A549 (cell line): ENCODE measurements at regions not wholly inside any gene's neighbourhood (a gene's known extent, or its start where the extent isn't known, plus 50 kb on each side); places are given as distances from the start of the nearest gene placed in this dataset.
"Not testable (repeated sequence)": the region's sequence is repeated elsewhere in the genome, so short reads cannot be mapped to it uniquely, and the experiment has no call there.

Experiments
- ATAC-seq, 2 experiments: fragments of 200-7000 bp in 1 of 2; fragments of >200 bp in 1 of 2; cut with Nextera tagmentation in 1 of 2; cut with Tn5 transposase in 1 of 2; 3 replicates each; pipeline versions ENCODE4 v1.8.0 to v1.9.1; 2018 to 2020; ENCODE audit warnings: mild to moderate bottlenecking in 1 of 2, moderate library complexity in 1 of 2
- CTCF ChIA-PET: fragments of 300-600 bp; sonication (Branson Sonifier 250); formaldehyde crosslinking; extraction: SDS; loops from one replicate; lab custom pipeline; 2021; ENCODE audit warnings: antibody characterized with exemption, inconsistent platforms; lab: Yijun Ruan, JAX
- POLR2A ChIA-PET: fragments of 350-600 bp; formaldehyde crosslinking; extraction: SDS; loops from one replicate; lab custom pipeline; 2021; ENCODE audit warnings: antibody characterized with exemption, inconsistent platforms; lab: Yijun Ruan, JAX
- DNase-seq, 2 experiments: peaks; one replicate each; pipeline versions ENCODE4 v3.0.0 to v3.0.0-alpha.2; 2011 to 2016; ENCODE audit warnings: low read depth in 1 of 2, low spot score in 1 of 2
- FAIRE-seq: peaks from 2 replicates; lab custom pipeline; 2011; peaks lifted over from hg19 to GRCh38; lab: Jason Lieb, UNC
- H3K27ac ChIP-seq, 2 experiments: fragments of >200 bp; sonication (Bioruptor Twin); formaldehyde crosslinking; 3 replicates each; pipeline ENCODE4 v1.5.1; 2016 to 2017
- H3K4me1 ChIP-seq: fragments of >200 bp; sonication (Bioruptor Twin); formaldehyde crosslinking; 3 replicates; pipeline ENCODE4 v1.6.1; 2016
- H3K4me2 ChIP-seq: fragments of >200 bp; sonication (Bioruptor Twin); formaldehyde crosslinking; 3 replicates; pipeline ENCODE4 v1.6.1; 2016
- H3K4me3 ChIP-seq: fragments of >200 bp; sonication (Bioruptor Twin); formaldehyde crosslinking; 3 replicates; pipeline ENCODE4 v1.5.1; 2016
- H3K9me3 ChIP-seq: fragments of >200 bp; sonication (Bioruptor Twin); formaldehyde crosslinking; 3 replicates; pipeline ENCODE4 v1.6.1; 2016
- CBX2 ChIP-seq: fragments of 200-600 bp; sonication (generic); IDR thresholded peaks from 2 replicates; pipeline ENCODE4 v1.6.1; 2016; ENCODE audit warnings: low read depth, mild to moderate bottlenecking, borderline replicate concordance
- CBX8 ChIP-seq: fragments of 200-600 bp; sonication (generic); IDR thresholded peaks from 2 replicates; pipeline ENCODE4 v1.6.1; 2016
- CHD2 ChIP-seq: fragments of 150-350 bp; IDR thresholded peaks from 2 replicates; pipeline ENCODE4 v1.6.1; 2014; ENCODE audit warnings: low read length; ENCODE audit not compliant: partially characterized antibody
- CHD4 ChIP-seq: fragments of 200-600 bp; sonication (generic); IDR thresholded peaks from 2 replicates; pipeline ENCODE4 v1.6.1; 2016; ENCODE audit warnings: antibody characterized with exemption, mild to moderate bottlenecking, borderline replicate concordance
- EHMT2 ChIP-seq: fragments of 200-600 bp; sonication (generic); IDR thresholded peaks from 2 replicates; pipeline ENCODE4 v1.6.1; 2016; ENCODE audit warnings: antibody characterized with exemption, low read depth, mild to moderate bottlenecking, moderate library complexity
- FOSL2 ChIP-seq, 2 experiments: fragments of 450-650 bp in 1 of 2; fragments of >200 bp in 1 of 2; sonication (Bioruptor Twin) in 1 of 2; formaldehyde crosslinking; IDR thresholded peaks; 2 replicates each; pipeline versions ENCODE4 v1.5.0 to v1.6.1; 2016 to 2020; ENCODE audit warnings: mild to moderate bottlenecking in 1 of 2, moderate library complexity in 1 of 2
- FOXS1 ChIP-seq: fragments of 250-450 bp; sonication (Bioruptor Pico); IDR thresholded peaks from 2 replicates; pipeline ENCODE4 v1.5.0; 2020; ENCODE audit warnings: mild to moderate bottlenecking, moderate library complexity
- HEYL ChIP-seq: fragments of 250-450 bp; sonication (Bioruptor Pico); IDR thresholded peaks from 2 replicates; pipeline ENCODE4 v1.8.0; 2021; ENCODE audit warnings: mild to moderate bottlenecking, moderate library complexity
- HOXA7 ChIP-seq: fragments of 250-450 bp; sonication (Bioruptor Pico); IDR thresholded peaks from 2 replicates; pipeline ENCODE4 v1.5.0; 2020; ENCODE audit warnings: mild to moderate bottlenecking, moderate library complexity
- JUN ChIP-seq, 2 experiments: fragments of >200 bp; sonication (Bioruptor Twin); formaldehyde crosslinking; IDR thresholded peaks; 2 replicates in 1 of 2; 3 replicates in 1 of 2; pipeline ENCODE4 v1.6.1; 2016 to 2017
- NPAS2 ChIP-seq: fragments of 250-450 bp; sonication (Bioruptor Pico); IDR thresholded peaks from 2 replicates; pipeline ENCODE4 v1.8.0; 2022; ENCODE audit warnings: mild to moderate bottlenecking, moderate library complexity, borderline replicate concordance
- RARB ChIP-seq: fragments of 250-450 bp; sonication (Bioruptor Pico); IDR thresholded peaks from 2 replicates; pipeline ENCODE4 v1.8.0; 2021; ENCODE audit warnings: mild to moderate bottlenecking, moderate library complexity
- TP53 ChIP-seq: fragments of 250-450 bp; sonication (Bioruptor Pico); IDR thresholded peaks from 2 replicates; pipeline ENCODE4 v1.5.0; 2021; ENCODE audit warnings: mild to moderate bottlenecking, moderate library complexity
- WGBS: methylation state at CpG from one replicate; pipeline ENCODE4 v1.1.6; 2017; ENCODE audit errors: missing lambda C conversion rate; 5-methylcytosine and 5-hydroxymethylcytosine counted together
- TF ChIP-seq, protein P1 (sequence below): fragments of 250-450 bp; sonication (Bioruptor Pico); IDR thresholded peaks from 2 replicates; pipeline ENCODE4 v1.5.0; 2021; ENCODE audit warnings: mild to moderate bottlenecking, moderate library complexity, borderline replicate concordance
- TF ChIP-seq, protein P2 (sequence below): fragments of >200 bp; sonication (Bioruptor Twin); formaldehyde crosslinking; IDR thresholded peaks from 3 replicates; pipeline ENCODE4 v1.5.1; 2016
- TF ChIP-seq, protein P3 (sequence below): fragments of 150-350 bp; IDR thresholded peaks from 2 replicates; pipeline ENCODE4 v1.6.1; 2014; ENCODE audit warnings: low read depth, mild to moderate bottlenecking, low read length

DNA sequence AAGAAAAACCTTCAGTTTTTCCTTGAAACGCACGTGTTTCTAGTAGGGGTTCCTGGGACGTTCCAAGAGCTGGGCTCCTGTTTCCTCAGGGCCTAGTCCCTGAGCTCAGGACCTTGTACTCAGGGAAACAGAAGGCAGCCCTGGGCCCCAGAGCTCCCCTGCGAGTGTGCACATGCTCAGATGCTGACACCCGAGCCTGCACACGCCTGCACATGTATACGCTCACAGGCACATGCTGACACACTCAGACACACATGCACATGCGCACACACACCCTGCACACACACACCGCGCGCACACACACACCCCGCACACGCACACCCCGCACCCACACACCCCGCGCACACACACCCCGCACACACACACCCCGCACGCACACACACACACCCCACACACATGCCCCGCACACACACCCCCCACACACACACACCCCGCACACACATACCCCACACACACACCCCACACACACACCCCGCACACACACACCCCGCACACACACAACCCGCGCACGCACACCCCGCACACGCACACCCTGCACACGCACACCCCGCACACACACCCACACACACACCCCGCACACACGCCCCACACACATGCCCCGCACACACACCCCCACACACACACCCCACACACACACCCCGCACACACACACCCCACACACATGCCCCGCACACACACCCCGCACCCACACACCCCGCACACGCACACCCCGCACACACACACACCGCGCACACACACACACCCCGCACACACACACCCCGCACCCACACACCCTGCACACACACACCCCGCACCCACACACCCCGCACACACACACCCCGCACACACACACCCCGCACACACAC is 52.2 kb downstream of the CALML3 start:
- TF ChIP-seq JUN (IDR thresholded peaks at IDR 0.05), result no peak
- TF ChIP-seq NPAS2 (CRISPR knock-in tag), result no peak
- no peak for TF ChIP-seq CBX2
- TF ChIP-seq EHMT2, result no peak
- TF ChIP-seq FOSL2 (IDR thresholded peaks at IDR 0.05), result no peak
- no peak for TF ChIP-seq FOSL2 (CRISPR knock-in tag; IDR thresholded peaks at IDR 0.05)
- no peak for TF ChIP-seq CBX8
- no peak for TF ChIP-seq HEYL (CRISPR knock-in tag)
- TF ChIP-seq FOXS1, result no peak
- TF ChIP-seq TP53 (CRISPR knock-in tag), result no peak
- no peak for TF ChIP-seq CHD2
- no peak for TF ChIP-seq HOXA7 (CRISPR knock-in tag)
- TF ChIP-seq, protein P1, sequence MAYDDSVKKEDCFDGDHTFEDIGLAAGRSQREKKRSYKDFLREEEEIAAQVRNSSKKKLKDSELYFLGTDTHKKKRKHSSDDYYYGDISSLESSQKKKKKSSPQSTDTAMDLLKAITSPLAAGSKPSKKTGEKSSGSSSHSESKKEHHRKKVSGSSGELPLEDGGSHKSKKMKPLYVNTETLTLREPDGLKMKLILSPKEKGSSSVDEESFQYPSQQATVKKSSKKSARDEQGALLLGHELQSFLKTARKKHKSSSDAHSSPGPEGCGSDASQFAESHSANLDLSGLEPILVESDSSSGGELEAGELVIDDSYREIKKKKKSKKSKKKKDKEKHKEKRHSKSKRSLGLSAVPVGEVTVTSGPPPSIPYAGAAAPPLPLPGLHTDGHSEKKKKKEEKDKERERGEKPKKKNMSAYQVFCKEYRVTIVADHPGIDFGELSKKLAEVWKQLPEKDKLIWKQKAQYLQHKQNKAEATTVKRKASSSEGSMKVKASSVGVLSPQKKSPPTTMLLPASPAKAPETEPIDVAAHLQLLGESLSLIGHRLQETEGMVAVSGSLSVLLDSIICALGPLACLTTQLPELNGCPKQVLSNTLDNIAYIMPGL (CRISPR knock-in tag), result no peak
- no peak for TF ChIP-seq CHD4
- TF ChIP-seq, protein P2, sequence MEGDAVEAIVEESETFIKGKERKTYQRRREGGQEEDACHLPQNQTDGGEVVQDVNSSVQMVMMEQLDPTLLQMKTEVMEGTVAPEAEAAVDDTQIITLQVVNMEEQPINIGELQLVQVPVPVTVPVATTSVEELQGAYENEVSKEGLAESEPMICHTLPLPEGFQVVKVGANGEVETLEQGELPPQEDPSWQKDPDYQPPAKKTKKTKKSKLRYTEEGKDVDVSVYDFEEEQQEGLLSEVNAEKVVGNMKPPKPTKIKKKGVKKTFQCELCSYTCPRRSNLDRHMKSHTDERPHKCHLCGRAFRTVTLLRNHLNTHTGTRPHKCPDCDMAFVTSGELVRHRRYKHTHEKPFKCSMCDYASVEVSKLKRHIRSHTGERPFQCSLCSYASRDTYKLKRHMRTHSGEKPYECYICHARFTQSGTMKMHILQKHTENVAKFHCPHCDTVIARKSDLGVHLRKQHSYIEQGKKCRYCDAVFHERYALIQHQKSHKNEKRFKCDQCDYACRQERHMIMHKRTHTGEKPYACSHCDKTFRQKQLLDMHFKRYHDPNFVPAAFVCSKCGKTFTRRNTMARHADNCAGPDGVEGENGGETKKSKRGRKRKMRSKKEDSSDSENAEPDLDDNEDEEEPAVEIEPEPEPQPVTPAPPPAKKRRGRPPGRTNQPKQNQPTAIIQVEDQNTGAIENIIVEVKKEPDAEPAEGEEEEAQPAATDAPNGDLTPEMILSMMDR, result no peak
- TF ChIP-seq RARB (CRISPR knock-in tag), result no peak
- TF ChIP-seq, protein P3, sequence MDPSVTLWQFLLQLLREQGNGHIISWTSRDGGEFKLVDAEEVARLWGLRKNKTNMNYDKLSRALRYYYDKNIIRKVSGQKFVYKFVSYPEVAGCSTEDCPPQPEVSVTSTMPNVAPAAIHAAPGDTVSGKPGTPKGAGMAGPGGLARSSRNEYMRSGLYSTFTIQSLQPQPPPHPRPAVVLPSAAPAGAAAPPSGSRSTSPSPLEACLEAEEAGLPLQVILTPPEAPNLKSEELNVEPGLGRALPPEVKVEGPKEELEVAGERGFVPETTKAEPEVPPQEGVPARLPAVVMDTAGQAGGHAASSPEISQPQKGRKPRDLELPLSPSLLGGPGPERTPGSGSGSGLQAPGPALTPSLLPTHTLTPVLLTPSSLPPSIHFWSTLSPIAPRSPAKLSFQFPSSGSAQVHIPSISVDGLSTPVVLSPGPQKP, result no peak
- no peak overlapping the region for H3K4me2 ChIP-seq
- peaks cover 8% of the 10 kb centered on the region; the same call in 1 of the 3 replicates for H3K9me3 ChIP-seq
- H3K27ac ChIP-seq, result peak overlapping the region in 1 of 2 experiments; percentile 74; a peak in 4 of 6 replicates
- ChIA-PET POLR2A (no interaction called here), CTCF (interaction anchor here (0.8 kb wide), 1 partner anchor 11 kb away, joined by 3 read pairs; no protein-coding TSS in a partner anchor)
- H3K4me1 ChIP-seq, result peaks cover 19% of the 10 kb centered on the region
- WGBS, result 76% methylated on average over 18 of the region's 47 CpGs
- FAIRE-seq (no peak), ATAC-seq (peak; percentile 20 to 64; a peak in 4 of 6 replicates), DNase-seq (peak in 1 of 2 experiments; percentile 41)
- H3K4me3 ChIP-seq, result no peak overlapping the region

DNA sequence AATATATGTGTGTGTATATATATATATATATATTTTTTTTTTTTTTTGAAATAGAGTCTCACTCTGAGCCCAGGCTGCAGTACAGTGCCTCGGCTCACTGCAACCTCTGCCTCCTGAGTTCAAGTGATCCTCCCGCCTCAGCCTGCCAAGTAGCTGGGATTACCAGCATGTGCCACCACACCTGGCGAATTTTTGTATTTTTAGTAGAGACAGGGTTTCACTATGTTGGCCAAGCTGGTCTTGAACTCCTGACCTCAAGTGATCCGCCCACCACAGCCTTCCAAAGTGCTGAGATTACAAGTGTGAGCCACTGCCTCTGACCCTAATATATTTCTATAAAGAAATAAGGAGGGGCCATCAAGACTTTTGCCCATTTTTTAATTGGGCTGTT is 55.3 kb downstream of the CALML3 start:
- H3K27ac ChIP-seq, H3K9me3 ChIP-seq, FAIRE-seq, H3K4me2 ChIP-seq, H3K4me3 ChIP-seq, DNase-seq, POLR2A ChIA-PET, ATAC-seq: not testable (repeated sequence)
- CTCF ChIA-PET, result interaction anchor here (0.6 to 5.7 kb wide), 5 partner anchors 13 to 98 kb away, joined by 3 to 27 read pairs (median 4); no protein-coding TSS in a partner anchor
- WGBS, result 80% methylated on average over 4 of the region's 4 CpGs
- H3K4me1 ChIP-seq, result peaks cover 31% of the 10 kb centered on the region
